NB4 (cell line): ENCODE measurements at regions not wholly inside any gene's neighbourhood (a gene's known extent, or its start where the extent isn't known, plus 50 kb on each side); places are given as distances from the start of the nearest gene placed in this dataset.

ENCODE experiments used
- DNase-seq: peaks from one replicate; pipeline ENCODE4 v3.0.0; 2010; ENCODE audit warnings: low read depth
- H3K4me3 ChIP-seq: one replicate; pipeline ENCODE4 v1.5.1; 2011; ENCODE audit warnings: mild to moderate bottlenecking, low read depth, low read length, moderate library complexity
- CTCF ChIP-seq: IDR thresholded peaks from one replicate; pipeline ENCODE4 v1.5.1; 2012; ENCODE audit warnings: low read depth, low read length
- MAX ChIP-seq: IDR thresholded peaks from 2 replicates; pipeline ENCODE4 v1.6.1; 2011; ENCODE audit warnings: low read depth, low read length
- MYC ChIP-seq: IDR thresholded peaks from 2 replicates; pipeline ENCODE4 v1.6.1; 2011; ENCODE audit warnings: low read depth, low read length
- POLR2A ChIP-seq: IDR thresholded peaks from 2 replicates; pipeline ENCODE4 v1.6.1; 2011; ENCODE audit warnings: mild to moderate bottlenecking; ENCODE audit not compliant: insufficient read length; ENCODE audit errors: extremely low read depth

GRCh38 chr3:41101231-41101630, 98.1 kb upstream of the CTNNB1 start:
- DNase-seq, result no peak
- TF ChIP-seq MAX, result no peak
- TF ChIP-seq CTCF, result no peak
- TF ChIP-seq POLR2A, result no peak
- no peak for TF ChIP-seq MYC
- no peak overlapping the region for H3K4me3 ChIP-seq

GRCh38 chr3:41102053-41102556, 97.2 kb upstream of the CTNNB1 start:
- H3K4me3 ChIP-seq, result no peak overlapping the region
- no peak for TF ChIP-seq MAX
- no peak for TF ChIP-seq CTCF
- no peak for TF ChIP-seq POLR2A
- TF ChIP-seq MYC, result no peak
- DNase-seq, result no peak

- H3K4me3 ChIP-seq, result no peak overlapping the region
- no peak for DNase-seq
- TF ChIP-seq MAX (no peak), POLR2A (no peak), MYC (no peak), CTCF (no peak)
These were observed 96.6 kb upstream of the CTNNB1 start for GRCh38 chr3:41102750-41103149.

- TF ChIP-seq POLR2A (no peak), CTCF (no peak), MYC (no peak), MAX (no peak)
- no peak for DNase-seq
These were observed 96.1 kb upstream of the CTNNB1 start for GRCh38 chr3:41103200-41103599.

GRCh38 chr3:41104147-41104546, 95.2 kb upstream of the CTNNB1 start:
- DNase-seq, result no peak
- no peak for TF ChIP-seq POLR2A
- no peak for TF ChIP-seq MYC
- no peak for TF ChIP-seq MAX
- H3K4me3 ChIP-seq, result no peak overlapping the region

More at GRCh38 chr3:41103200-41103599, 96.1 kb upstream of the CTNNB1 start:
- no peak overlapping the region for H3K4me3 ChIP-seq

- H3K4me3 ChIP-seq, result no peak overlapping the region
- no peak for DNase-seq
- TF ChIP-seq MAX (no peak), POLR2A (no peak), MYC (no peak), CTCF (no peak)
These were observed 92.6 kb upstream of the CTNNB1 start for GRCh38 chr3:41106691-41107090.
